GM18861 (cell line): ENCODE measurements at regions not wholly inside any gene's neighbourhood (a gene's known extent, or its start where the extent isn't known, plus 50 kb on each side); places are given as distances from the start of the nearest gene placed in this dataset.
"Not testable (repeated sequence)": the region's sequence is repeated elsewhere in the genome, so short reads cannot be mapped to it uniquely, and the experiment has no call there.

Experiments
- ATAC-seq: cut with Tn5 transposase; IDR thresholded peaks from one replicate; pipeline ENCODE4 v1.9.1; 2021; ENCODE audit not compliant: unreplicated experiment

GRCh38 chr6:148022279-148022678 is 320.4 kb upstream of the SASH1 start:
- ATAC-seq = not testable (repeated sequence)

GRCh38 chr6:148027201-148027600 is 315.4 kb upstream of the SASH1 start:
- peak; percentile 78 for ATAC-seq

- ATAC-seq = no peak
These were observed 306.7 kb upstream of the SASH1 start for GRCh38 chr6:148035806-148036390.

- ATAC-seq = no peak
These were observed 305.1 kb upstream of the SASH1 start for GRCh38 chr6:148037496-148037895.

DNA sequence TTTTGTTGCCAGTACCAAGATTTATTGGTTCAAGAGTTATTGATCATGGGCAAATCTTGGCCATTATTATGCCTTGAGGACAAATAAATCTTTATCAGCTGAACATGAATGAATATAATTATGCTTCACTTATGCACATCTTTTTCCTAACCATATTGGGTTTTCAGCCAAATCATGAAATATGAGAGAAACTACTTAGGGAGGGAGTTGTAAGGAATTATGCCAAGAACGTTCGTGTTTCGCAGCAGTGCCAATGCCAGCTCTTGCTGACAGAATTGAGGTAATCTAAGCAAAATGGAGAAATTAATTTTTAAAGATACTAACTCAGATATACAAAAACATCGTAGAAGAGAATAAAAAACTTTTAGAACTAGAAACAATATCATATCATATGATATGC is 301.1 kb upstream of the SASH1 start:
- no peak for ATAC-seq

GRCh38 chr6:148042536-148042935 is 300.1 kb upstream of the SASH1 start:
- no peak for ATAC-seq

GRCh38 chr6:148044261-148044751 is 298.3 kb upstream of the SASH1 start:
- ATAC-seq = no peak

DNA sequence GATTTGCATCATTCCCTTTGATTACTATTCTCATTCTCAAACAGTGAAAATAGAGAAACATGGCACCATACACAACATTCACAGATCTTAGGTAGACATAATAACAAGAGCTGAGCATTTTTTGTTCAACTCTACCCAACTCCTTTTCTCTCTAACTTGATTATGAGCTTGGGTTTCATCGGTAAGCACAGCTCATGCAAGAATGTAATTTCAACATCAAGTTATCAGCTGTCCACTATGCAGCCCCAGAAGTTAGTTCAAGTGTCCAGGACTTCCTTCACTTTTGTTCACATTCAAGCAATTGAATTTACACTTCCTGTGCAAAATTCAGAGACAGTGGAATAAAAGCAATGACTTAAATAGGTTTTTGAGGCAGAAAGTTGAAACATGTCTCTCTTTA is 297.7 kb upstream of the SASH1 start:
- no peak for ATAC-seq

GRCh38 chr6:148053209-148053608 is 289.4 kb upstream of the SASH1 start:
- ATAC-seq = no peak

DNA sequence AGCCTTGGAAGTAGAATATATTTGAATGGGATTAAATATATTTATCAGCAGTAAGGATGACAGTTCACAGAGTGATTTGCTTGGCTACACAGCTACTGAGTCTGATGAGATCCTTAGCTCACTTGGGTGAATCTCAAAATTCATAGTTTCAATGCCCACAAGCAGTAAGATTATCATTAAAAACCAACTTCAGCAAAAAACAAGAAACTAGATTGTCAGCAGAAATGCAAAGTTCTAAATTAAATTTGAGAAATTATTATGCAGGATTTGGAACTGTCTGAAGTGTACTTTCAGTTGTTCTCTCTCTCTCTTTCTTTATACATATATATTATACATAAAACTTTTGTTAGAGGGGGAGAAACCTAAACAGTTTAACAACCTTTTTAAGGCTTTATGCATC is 288.8 kb upstream of the SASH1 start:
- ATAC-seq = no peak

GRCh38 chr6:148054219-148054618 is 288.4 kb upstream of the SASH1 start:
- no peak for ATAC-seq

- ATAC-seq = no peak
These were observed 287.2 kb upstream of the SASH1 start for GRCh38 chr6:148055419-148055818.

DNA sequence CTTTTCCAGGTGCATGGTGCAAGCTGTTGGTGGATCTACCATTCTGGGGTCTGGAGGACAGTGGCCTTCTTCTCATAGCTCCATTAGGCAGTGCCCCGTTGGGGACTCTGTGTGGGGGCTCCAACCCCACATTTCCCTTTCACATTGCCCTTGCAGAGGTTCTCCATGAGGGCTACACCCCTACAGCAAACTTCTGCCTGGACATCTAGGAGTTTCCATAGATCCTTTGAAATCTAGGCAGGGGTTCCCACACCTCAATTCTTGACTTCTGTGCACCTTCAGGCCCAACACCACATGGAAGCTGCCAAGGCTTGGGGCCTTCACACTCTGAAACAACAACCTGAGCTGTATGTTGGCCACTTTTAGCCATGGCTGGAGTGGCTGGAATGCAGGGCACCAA is 282.8 kb upstream of the SASH1 start:
- ATAC-seq = no peak

DNA sequence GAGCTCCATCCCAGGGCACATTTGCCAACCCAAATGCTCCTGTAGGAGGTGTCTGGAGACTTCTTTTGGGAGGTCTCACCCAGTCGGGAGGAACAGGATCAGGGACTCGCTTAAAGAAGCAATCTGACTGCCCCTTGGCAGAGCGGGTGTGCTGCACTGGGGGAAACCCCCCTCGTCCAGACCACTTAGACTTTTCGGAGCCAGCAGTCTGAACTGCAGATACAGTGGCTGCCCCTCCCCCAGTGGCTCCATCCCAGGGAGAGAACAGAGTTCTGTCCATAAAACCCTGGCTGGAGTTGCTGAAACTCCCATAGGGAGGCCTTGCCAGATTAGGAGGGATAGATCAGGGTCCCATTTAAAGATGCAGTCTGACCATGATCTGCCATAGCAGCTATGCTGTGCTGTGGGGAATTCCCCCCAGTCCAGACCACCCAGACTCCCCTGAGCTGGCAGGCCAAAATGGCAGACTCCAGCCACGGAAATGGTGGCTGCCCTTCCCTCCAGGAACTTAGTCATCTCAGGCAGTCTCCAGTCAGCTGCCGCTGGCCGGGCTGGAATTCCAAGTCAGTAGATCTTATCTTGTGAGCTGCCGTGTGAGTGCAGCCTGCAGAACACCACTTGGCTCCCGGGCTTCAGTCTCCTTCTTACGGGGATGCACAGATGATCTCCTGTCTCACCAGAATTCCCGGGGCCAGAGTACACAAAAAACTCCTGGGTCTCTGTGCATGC is 278.1 kb upstream of the SASH1 start:
- ATAC-seq = no peak

DNA sequence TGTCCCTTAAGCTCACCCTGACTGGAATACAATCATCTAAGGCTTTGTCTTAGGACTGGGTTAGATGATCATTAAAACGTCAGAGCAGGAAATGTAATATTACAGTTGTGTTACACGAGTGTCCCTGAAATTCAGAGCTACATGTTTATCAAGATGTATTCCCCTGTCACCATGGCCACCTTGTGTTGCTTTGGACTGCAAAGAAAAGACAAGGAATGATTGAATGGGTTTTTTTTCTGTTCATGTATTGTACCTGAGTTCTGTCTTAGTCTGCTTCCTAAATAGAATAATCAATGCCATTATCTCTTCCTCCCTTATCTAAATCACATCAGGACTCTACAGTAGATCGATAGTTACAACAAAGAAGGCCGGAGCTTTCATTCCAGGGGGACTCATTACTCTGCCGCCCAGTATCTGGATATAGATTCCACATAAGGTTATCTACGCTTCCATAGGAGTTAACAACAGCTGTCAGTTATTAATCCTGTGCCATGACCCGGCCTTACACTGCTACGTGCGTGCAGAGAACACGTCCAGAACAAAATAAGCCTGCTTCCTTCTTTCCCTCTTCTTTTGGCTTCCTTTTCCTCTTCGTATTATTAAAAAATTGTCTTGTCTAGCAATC is 274.1 kb upstream of the SASH1 start:
- no peak for ATAC-seq

- no peak for ATAC-seq
These were observed 273.4 kb upstream of the SASH1 start for GRCh38 chr6:148069256-148069655.

- no peak for ATAC-seq
These were observed 268.3 kb upstream of the SASH1 start for GRCh38 chr6:148074291-148074690.

GRCh38 chr6:148074738-148075137 is 267.9 kb upstream of the SASH1 start:
- no peak for ATAC-seq

DNA sequence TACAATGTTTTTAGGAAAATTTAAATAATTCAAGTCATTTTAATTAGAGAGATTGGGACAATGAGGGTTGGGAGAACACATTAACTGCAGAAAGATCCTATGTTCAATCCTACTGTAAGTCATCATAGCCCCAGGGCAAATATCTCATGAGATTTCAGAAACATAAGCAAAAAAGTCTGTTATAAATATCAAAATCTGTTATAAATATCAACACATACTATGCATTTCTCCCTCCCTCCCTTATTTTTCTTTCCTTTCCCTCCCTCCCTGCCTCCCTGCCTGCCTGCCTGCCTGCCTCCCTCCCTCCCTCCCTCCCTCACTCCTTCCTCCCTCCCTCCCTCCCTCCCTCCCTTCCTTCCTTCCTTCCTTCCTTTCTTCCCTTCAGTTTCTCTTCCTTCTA is 267.3 kb upstream of the SASH1 start:
- no peak for ATAC-seq

- ATAC-seq = no peak
These were observed 266.6 kb upstream of the SASH1 start for GRCh38 chr6:148076051-148076450.

DNA sequence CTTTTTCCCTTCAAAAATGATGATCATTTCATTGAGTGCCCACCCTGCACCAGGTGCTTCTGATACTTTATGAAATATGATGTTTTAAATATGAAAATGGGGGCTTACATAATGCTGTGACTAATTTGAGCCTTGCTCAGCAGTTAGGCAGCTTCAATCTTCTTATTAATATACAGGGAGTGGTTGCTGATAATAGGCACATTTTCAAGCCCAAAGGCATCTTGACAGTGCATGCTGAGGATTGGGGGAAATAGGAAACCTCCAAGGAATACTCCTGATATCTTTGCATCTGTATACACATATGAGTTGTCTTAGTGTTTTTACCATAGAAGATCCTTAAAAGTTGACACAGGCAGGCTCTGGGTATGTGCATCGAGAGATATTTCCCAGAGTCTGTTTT is 262.3 kb upstream of the SASH1 start:
- no peak for ATAC-seq

GRCh38 chr6:148081076-148081475 is 261.6 kb upstream of the SASH1 start:
- ATAC-seq = no peak
